A673 (cell line): ENCODE measurements at regions not wholly inside any gene's neighbourhood (a gene's known extent, or its start where the extent isn't known, plus 50 kb on each side); places are given as distances from the start of the nearest gene placed in this dataset.

Experiments used
- CTCF ChIP-seq: fragments of 300-800, 200-600 bp; sonication (generic); conservative IDR thresholded peaks from 2 replicates; pipeline ENCODE4 v1.5.1; 2017; ENCODE audit warnings: low read depth, mild to moderate bottlenecking, antibody characterized with exemption, low read length, moderate library complexity, mixed read lengths
- EZH2 ChIP-seq: fragments of 200-600 bp; sonication (generic); IDR thresholded peaks from 2 replicates; pipeline ENCODE4 v1.6.1; 2017; ENCODE audit warnings: borderline replicate concordance, low read depth, mild to moderate bottlenecking, mixed read lengths, antibody characterized with exemption, low read length; ENCODE audit not compliant: poor library complexity, severe bottlenecking

- no peak for TF ChIP-seq CTCF
- TF ChIP-seq EZH2 = no peak
Measured at GRCh38 chr13:22618002-22618401, 562.8 kb upstream of the SGCG start.
